SK-N-SH treated with all-trans-retinoic acid at 6 μM for 48 hours (cell line): ENCODE measurements at regions not wholly inside any gene's neighbourhood (a gene's known extent, or its start where the extent isn't known, plus 50 kb on each side); places are given as distances from the start of the nearest gene placed in this dataset.

Experiments
- ATAC-seq: fragments of 200-7000 bp; cut with Tn5 transposase; 3 replicates; pipeline ENCODE4 v1.9.1; 2020; ENCODE audit warnings: mild to moderate bottlenecking, moderate library complexity
- ARNTL ChIP-seq: fragments of 450-650 bp; formaldehyde crosslinking; IDR thresholded peaks from 2 replicates; pipeline ENCODE4 v1.5.0; 2020; ENCODE audit warnings: low read depth, mild to moderate bottlenecking, moderate library complexity, borderline replicate concordance
- BACH2 ChIP-seq: fragments of 250-450 bp; sonication (Bioruptor Pico); IDR thresholded peaks from 2 replicates; pipeline ENCODE4 v1.9.0; 2021; ENCODE audit warnings: mild to moderate bottlenecking, borderline replicate concordance
- CSDC2 ChIP-seq: fragments of 250-450 bp; sonication (Bioruptor Pico); IDR thresholded peaks from 2 replicates; pipeline ENCODE4 v1.5.0; 2020; ENCODE audit warnings: mild to moderate bottlenecking, moderate library complexity
- ESRRG ChIP-seq: fragments of 250-450 bp; sonication (Bioruptor Pico); IDR thresholded peaks from 2 replicates; pipeline ENCODE4 v1.6.1; 2021; ENCODE audit warnings: mild to moderate bottlenecking
- GLIS3 ChIP-seq: fragments of 250-450 bp; sonication (Bioruptor Pico); IDR thresholded peaks from 2 replicates; pipeline ENCODE4 v1.5.0; 2020; ENCODE audit warnings: mild to moderate bottlenecking, moderate library complexity
- ISL1 ChIP-seq: fragments of 250-450 bp; sonication (Bioruptor Pico); IDR thresholded peaks from 2 replicates; pipeline ENCODE4 v2.1.2; 2022; ENCODE audit warnings: mild to moderate bottlenecking, moderate library complexity
- OSR1 ChIP-seq: fragments of 250-450 bp; sonication (Bioruptor Pico); IDR thresholded peaks from 2 replicates; pipeline ENCODE4 v1.8.0; 2022; ENCODE audit warnings: moderate library complexity, mild to moderate bottlenecking, inconsistent platforms
- PPARA ChIP-seq: fragments of 250-450 bp; sonication (Bioruptor Pico); IDR thresholded peaks from 2 replicates; pipeline ENCODE4 v1.5.0; 2020; ENCODE audit warnings: mild to moderate bottlenecking, borderline replicate concordance
- RARB ChIP-seq: fragments of 250-450 bp; sonication (Bioruptor Pico); IDR thresholded peaks from 2 replicates; pipeline ENCODE4 v1.8.0; 2021; ENCODE audit warnings: mild to moderate bottlenecking, moderate library complexity
- SNAI2 ChIP-seq: fragments of 250-450 bp; sonication (Bioruptor Pico); IDR thresholded peaks from 2 replicates; pipeline ENCODE4 v1.5.0; 2020; ENCODE audit warnings: mild to moderate bottlenecking, moderate library complexity
- TCF4 ChIP-seq: fragments of 250-450 bp; sonication (Bioruptor Pico); IDR thresholded peaks from 2 replicates; pipeline ENCODE4 v1.8.0; 2021; ENCODE audit warnings: mild to moderate bottlenecking, moderate library complexity, borderline replicate concordance
- TOX ChIP-seq: fragments of 250-450 bp; sonication (Bioruptor Pico); IDR thresholded peaks from 2 replicates; pipeline ENCODE4 v1.8.0; 2021; ENCODE audit warnings: mild to moderate bottlenecking, moderate library complexity, borderline replicate concordance
- ZC3H10 ChIP-seq: fragments of 250-450 bp; sonication (Bioruptor Pico); IDR thresholded peaks from 2 replicates; pipeline ENCODE4 v1.5.1; 2021; ENCODE audit warnings: mild to moderate bottlenecking, moderate library complexity
- ZFP3 ChIP-seq: fragments of 250-450 bp; sonication (Bioruptor Pico); IDR thresholded peaks from 2 replicates; pipeline ENCODE4 v1.5.0; 2020; ENCODE audit warnings: mild to moderate bottlenecking, moderate library complexity
- ZFP30 ChIP-seq: fragments of 450-650 bp; formaldehyde crosslinking; IDR thresholded peaks from 2 replicates; pipeline ENCODE4 v1.5.0; 2022; ENCODE audit warnings: mild to moderate bottlenecking, moderate library complexity
- ZNF565 ChIP-seq: fragments of 450-650 bp; formaldehyde crosslinking; conservative IDR thresholded peaks from 2 replicates; pipeline ENCODE4 v1.5.0; 2020; ENCODE audit warnings: low read depth, mild to moderate bottlenecking, moderate library complexity
- ZNF70 ChIP-seq: fragments of 450-650 bp; formaldehyde crosslinking; IDR thresholded peaks from 2 replicates; pipeline ENCODE4 v1.5.0; 2020; ENCODE audit warnings: mild to moderate bottlenecking, moderate library complexity
- TF ChIP-seq, protein P1 (sequence below): fragments of 250-450 bp; sonication (Bioruptor Pico); IDR thresholded peaks from 2 replicates; pipeline ENCODE4 v1.8.0; 2020; ENCODE audit warnings: mild to moderate bottlenecking, moderate library complexity, borderline replicate concordance
- TF ChIP-seq, protein P2 (sequence below): fragments of 250-450 bp; sonication (Bioruptor Pico); IDR thresholded peaks from 2 replicates; pipeline ENCODE4 v1.5.1; 2021; ENCODE audit warnings: mild to moderate bottlenecking, moderate library complexity
- TF ChIP-seq, protein P3 (sequence below): fragments of 250-450 bp; sonication (Bioruptor Pico); IDR thresholded peaks from 2 replicates; pipeline ENCODE4 v1.5.0; 2020; ENCODE audit warnings: mild to moderate bottlenecking, moderate library complexity
- TF ChIP-seq, protein P4 (sequence below): fragments of 250-450 bp; sonication (Bioruptor Pico); IDR thresholded peaks from 2 replicates; pipeline ENCODE4 v1.5.1; 2020; ENCODE audit warnings: low read depth, mild to moderate bottlenecking, moderate library complexity

DNA sequence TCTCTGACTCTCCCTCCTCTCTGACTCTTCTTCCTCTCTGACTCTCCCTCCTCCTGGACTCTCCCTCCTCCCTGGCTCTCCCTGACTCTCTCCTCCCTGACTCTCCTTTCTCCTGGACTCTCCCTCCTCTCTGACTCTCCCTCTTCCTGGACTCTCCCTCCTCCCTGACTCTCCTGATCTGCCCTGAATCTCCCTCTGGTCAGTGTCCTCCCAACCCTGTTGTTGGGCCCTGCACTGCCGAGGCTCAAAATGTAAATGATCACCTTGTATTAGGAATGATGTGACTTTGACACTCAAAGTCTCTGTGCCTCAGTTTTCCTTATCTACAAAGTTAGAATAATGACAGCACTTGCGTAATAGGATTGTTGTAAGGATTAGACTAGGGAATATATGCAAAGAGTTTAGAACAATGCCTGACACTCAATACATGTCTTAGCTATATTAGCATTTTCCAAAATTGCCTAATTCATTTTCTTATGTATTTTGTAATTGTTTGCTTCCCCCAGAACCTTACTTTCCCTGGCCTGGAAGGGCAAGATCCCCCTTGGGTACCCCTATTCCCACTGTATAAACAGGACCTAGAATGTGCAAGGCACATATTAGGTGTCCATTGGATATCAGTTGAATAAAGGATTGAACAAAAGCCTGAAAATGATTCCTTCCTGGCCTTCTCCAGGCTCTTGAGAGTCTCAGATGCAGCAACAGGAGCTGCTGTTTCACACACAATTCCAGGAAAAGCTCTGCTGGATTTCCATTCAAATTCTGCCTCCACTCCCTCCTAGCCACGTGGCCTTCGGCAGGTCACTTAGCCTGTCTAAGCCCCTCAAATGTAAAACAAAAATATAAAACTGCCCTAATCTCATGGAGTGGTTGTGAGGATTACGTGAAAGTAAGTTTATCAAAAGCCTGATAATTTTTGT, 170.1 kb downstream of the INHBB start:
- TF ChIP-seq, protein P1, sequence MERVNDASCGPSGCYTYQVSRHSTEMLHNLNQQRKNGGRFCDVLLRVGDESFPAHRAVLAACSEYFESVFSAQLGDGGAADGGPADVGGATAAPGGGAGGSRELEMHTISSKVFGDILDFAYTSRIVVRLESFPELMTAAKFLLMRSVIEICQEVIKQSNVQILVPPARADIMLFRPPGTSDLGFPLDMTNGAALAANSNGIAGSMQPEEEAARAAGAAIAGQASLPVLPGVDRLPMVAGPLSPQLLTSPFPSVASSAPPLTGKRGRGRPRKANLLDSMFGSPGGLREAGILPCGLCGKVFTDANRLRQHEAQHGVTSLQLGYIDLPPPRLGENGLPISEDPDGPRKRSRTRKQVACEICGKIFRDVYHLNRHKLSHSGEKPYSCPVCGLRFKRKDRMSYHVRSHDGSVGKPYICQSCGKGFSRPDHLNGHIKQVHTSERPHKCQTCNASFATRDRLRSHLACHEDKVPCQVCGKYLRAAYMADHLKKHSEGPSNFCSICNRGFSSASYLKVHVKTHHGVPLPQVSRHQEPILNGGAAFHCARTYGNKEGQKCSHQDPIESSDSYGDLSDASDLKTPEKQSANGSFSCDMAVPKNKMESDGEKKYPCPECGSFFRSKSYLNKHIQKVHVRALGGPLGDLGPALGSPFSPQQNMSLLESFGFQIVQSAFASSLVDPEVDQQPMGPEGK (CRISPR knock-in tag) = no peak
- no peak for TF ChIP-seq SNAI2 (CRISPR knock-in tag)
- no peak for TF ChIP-seq ZFP30
- no peak for TF ChIP-seq ISL1
- TF ChIP-seq CSDC2 (CRISPR knock-in tag) = no peak
- TF ChIP-seq GLIS3 (CRISPR knock-in tag) = no peak
- no peak for TF ChIP-seq BACH2
- TF ChIP-seq ZNF565 (CRISPR knock-in tag) = no peak
- TF ChIP-seq TCF4 (CRISPR knock-in tag) = no peak
- TF ChIP-seq RARB (CRISPR knock-in tag) = no peak
- TF ChIP-seq ZFP3 = no peak
- TF ChIP-seq ZNF70 (CRISPR knock-in tag) = no peak
- no peak for TF ChIP-seq ARNTL (CRISPR knock-in tag)
- no peak for TF ChIP-seq ZC3H10 (CRISPR knock-in tag)
- no peak for TF ChIP-seq OSR1
- no peak for TF ChIP-seq PPARA (CRISPR knock-in tag)
- TF ChIP-seq ESRRG (CRISPR knock-in tag) = no peak
- TF ChIP-seq, protein P2, sequence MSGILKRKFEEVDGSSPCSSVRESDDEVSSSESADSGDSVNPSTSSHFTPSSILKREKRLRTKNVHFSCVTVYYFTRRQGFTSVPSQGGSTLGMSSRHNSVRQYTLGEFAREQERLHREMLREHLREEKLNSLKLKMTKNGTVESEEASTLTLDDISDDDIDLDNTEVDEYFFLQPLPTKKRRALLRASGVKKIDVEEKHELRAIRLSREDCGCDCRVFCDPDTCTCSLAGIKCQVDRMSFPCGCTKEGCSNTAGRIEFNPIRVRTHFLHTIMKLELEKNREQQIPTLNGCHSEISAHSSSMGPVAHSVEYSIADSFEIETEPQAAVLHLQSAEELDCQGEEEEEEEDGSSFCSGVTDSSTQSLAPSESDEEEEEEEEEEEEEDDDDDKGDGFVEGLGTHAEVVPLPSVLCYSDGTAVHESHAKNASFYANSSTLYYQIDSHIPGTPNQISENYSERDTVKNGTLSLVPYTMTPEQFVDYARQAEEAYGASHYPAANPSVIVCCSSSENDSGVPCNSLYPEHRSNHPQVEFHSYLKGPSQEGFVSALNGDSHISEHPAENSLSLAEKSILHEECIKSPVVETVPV (CRISPR knock-in tag) = no peak
- no peak for TF ChIP-seq TOX (CRISPR knock-in tag)
- TF ChIP-seq, protein P3, sequence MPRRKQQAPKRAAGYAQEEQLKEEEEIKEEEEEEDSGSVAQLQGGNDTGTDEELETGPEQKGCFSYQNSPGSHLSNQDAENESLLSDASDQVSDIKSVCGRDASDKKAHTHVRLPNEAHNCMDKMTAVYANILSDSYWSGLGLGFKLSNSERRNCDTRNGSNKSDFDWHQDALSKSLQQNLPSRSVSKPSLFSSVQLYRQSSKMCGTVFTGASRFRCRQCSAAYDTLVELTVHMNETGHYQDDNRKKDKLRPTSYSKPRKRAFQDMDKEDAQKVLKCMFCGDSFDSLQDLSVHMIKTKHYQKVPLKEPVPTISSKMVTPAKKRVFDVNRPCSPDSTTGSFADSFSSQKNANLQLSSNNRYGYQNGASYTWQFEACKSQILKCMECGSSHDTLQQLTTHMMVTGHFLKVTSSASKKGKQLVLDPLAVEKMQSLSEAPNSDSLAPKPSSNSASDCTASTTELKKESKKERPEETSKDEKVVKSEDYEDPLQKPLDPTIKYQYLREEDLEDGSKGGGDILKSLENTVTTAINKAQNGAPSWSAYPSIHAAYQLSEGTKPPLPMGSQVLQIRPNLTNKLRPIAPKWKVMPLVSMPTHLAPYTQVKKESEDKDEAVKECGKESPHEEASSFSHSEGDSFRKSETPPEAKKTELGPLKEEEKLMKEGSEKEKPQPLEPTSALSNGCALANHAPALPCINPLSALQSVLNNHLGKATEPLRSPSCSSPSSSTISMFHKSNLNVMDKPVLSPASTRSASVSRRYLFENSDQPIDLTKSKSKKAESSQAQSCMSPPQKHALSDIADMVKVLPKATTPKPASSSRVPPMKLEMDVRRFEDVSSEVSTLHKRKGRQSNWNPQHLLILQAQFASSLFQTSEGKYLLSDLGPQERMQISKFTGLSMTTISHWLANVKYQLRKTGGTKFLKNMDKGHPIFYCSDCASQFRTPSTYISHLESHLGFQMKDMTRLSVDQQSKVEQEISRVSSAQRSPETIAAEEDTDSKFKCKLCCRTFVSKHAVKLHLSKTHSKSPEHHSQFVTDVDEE (CRISPR knock-in tag) = no peak
- no peak for ATAC-seq

DNA sequence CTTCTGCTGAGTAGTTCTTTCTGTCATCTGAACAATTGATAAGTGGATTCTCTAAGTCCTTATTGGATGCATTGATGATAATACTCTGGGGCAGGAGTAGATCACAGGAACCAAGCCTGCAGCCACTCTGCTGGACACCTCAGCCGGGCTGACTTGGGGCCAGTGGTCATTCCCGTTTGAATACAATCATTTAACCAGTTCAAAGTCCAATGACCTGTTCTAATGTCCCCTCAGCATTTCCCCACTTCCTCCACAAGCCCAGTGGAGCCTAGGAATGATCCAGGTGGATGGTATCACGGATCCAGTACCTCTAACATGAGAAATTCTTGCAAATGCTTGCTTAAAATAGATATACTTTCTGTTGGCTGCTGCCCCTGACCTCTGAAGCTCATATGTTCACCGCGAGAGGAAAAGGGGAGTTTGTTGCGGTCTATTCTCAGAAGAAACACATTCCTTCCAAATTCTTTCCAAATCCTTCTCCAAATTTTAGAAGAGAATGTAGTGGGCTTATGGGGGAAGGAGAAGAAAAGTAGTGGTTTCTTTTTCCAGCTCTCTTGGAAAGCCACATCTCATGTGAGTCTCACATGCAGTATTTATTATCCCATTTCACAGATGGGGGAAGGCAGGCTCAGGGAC, 170.9 kb downstream of the INHBB start:
- TF ChIP-seq CSDC2 (CRISPR knock-in tag) (no peak), PPARA (CRISPR knock-in tag) (no peak), OSR1 (no peak), GLIS3 (CRISPR knock-in tag) (no peak), SNAI2 (CRISPR knock-in tag) (no peak), RARB (CRISPR knock-in tag) (no peak), ZNF565 (CRISPR knock-in tag) (no peak)
- TF ChIP-seq, protein P4, sequence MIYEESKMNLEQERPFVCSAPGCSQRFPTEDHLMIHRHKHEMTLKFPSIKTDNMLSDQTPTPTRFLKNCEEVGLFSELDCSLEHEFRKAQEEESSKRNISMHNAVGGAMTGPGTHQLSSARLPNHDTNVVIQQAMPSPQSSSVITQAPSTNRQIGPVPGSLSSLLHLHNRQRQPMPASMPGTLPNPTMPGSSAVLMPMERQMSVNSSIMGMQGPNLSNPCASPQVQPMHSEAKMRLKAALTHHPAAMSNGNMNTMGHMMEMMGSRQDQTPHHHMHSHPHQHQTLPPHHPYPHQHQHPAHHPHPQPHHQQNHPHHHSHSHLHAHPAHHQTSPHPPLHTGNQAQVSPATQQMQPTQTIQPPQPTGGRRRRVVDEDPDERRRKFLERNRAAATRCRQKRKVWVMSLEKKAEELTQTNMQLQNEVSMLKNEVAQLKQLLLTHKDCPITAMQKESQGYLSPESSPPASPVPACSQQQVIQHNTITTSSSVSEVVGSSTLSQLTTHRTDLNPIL (CRISPR knock-in tag) = no peak
- TF ChIP-seq, protein P2 (CRISPR knock-in tag) = no peak
- ATAC-seq = no peak
